Muscle layer of duodenum (tissue), 2 donors: ENCODE measurements at regions not wholly inside any gene's neighbourhood (a gene's known extent, or its start where the extent isn't known, plus 50 kb on each side); places are given as distances from the start of the nearest gene placed in this dataset.

Experiments used
- H3K27ac ChIP-seq: one replicate; pipeline ENCODE4 v1.7.0; 2013; ENCODE audit warnings: mild to moderate bottlenecking, low read length
- H3K27me3 ChIP-seq: one replicate; pipeline ENCODE4 v1.7.0; 2013; ENCODE audit warnings: low read depth, mild to moderate bottlenecking, control low read depth, low read length
- H3K36me3 ChIP-seq, 2 donors: one replicate each; pipeline ENCODE4 v1.7.0; 2013; ENCODE audit warnings: low read length in 2 of 2, control low read depth in 1 of 2, mild to moderate bottlenecking in 1 of 2; ENCODE audit not compliant: insufficient read depth in 2 of 2, control insufficient read depth in 1 of 2
- H3K4me1 ChIP-seq, 2 donors: one replicate each; pipeline ENCODE4 v1.7.0; 2013; ENCODE audit warnings: low read length in 2 of 2, mild to moderate bottlenecking in 2 of 2, control low read depth in 1 of 2, moderate library complexity in 1 of 2; ENCODE audit not compliant: insufficient read depth in 2 of 2, control insufficient read depth in 1 of 2
- H3K4me3 ChIP-seq, 2 donors: one replicate each; pipeline ENCODE4 v1.7.0; 2013; ENCODE audit warnings: low read length in 2 of 2, low read depth in 1 of 2, mild to moderate bottlenecking in 1 of 2
- H3K9me3 ChIP-seq, 2 donors: one replicate each; pipeline ENCODE4 v1.7.0; 2013; ENCODE audit warnings: low read length in 2 of 2, control low read depth in 1 of 2, mild to moderate bottlenecking in 1 of 2; ENCODE audit not compliant: control insufficient read depth in 1 of 2
- donor health status: healthy.

DNA sequence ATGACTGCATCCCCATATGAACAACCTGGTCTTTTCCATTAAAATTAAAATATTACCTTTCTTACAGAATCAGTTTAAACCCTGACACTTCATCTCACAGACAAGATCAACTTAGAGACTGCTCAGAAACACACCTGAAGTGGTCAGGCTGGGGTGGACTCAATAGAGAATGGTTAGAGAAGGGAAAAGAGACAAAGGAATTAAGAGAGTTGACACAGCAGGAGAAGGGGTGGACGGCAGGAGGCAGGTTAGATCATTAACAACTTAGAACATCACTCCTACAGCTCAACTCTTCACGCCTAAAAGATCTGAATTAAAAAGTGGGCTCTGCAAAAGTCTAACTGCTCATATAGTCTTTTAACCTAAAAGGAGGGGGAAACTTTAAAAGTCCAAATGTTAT, 157.7 kb upstream of the COL1A2 start:
- Histone ChIP-seq H3K9me3 (no peaks in the 10 kb centered on the region), H3K27me3 (no peaks in the 10 kb centered on the region), H3K27ac (no peak overlapping the region), H3K4me1 (no peaks in the 10 kb centered on the region), H3K4me3 (no peak overlapping the region), H3K36me3 (no peaks in the 10 kb centered on the region)

DNA sequence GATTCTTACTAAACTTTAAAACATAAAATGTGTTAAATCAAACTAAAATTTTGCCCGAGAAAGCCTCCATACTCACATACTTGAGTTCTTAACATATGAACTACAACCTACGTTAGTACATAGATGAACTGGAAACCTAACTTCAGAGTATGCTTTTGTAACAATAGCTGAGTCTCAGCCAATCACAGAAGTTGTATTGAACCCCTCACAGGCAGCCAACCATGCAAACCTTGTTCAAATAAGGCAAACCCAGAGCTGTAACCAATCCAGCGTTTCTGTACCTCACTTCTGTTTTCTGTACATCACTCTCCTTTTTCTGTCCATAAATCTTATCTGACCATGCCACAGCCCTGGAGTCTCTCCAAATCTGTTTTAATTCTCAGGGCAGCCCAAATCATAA, 157.3 kb upstream of the COL1A2 start:
- Histone ChIP-seq H3K27me3 (no peaks in the 10 kb centered on the region), H3K9me3 (no peaks in the 10 kb centered on the region), H3K4me3 (no peak overlapping the region), H3K27ac (no peak overlapping the region), H3K4me1 (no peaks in the 10 kb centered on the region), H3K36me3 (no peaks in the 10 kb centered on the region)

DNA sequence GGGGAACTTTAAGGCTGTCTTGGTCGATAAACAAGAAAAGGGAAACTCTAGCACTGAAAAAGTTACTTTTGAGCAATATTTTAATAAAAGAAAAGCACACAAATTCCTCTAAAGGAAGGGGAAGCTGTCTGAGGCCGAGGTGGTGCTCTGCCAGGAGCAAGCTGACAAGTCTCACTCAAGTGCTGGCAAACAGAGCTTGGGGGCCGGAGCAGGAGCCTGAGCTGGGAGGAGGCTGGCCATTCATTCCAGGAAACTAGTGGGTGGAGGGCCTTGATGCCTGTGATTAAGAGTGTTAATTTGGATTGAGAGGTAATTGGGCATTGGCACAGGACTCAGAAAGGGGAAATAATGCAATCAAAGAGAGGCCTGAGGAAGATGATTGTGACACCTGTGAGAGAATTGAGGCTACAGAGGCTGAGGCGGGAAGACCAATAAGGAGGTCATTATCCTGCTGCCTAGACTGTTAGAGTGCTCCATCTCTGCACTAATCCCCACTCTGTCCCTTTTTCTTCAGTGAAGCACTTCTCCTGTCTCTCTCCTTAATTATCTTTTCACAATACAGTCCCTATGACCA, 154.9 kb upstream of the COL1A2 start:
- no peak overlapping the region for H3K4me3 ChIP-seq
- no peaks in the 10 kb centered on the region for H3K36me3 ChIP-seq
- H3K27me3 ChIP-seq = no peaks in the 10 kb centered on the region
- no peak overlapping the region for H3K27ac ChIP-seq
- no peaks in the 10 kb centered on the region for H3K9me3 ChIP-seq
- no peaks in the 10 kb centered on the region for H3K4me1 ChIP-seq

DNA sequence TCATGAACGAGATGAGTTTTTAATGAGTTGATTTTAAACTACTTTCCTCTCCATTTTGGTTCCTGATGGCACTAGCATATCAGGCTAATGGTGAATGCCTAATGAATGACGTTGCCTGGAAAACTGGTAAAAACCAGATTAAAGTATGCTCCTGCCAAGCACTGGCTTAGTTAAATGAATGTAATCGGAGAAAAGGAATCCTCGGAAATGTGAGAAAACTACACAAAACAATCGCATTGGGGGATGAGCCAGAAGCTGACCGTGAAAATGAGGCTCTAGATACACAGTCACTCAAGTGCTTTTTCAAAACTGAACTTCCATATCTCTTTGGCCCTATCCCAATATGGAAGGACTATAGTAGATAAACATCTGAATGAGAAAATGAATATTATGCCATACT, 153.8 kb upstream of the COL1A2 start:
- no peaks in the 10 kb centered on the region for H3K4me1 ChIP-seq
- H3K36me3 ChIP-seq = no peaks in the 10 kb centered on the region
- no peak overlapping the region for H3K4me3 ChIP-seq
- H3K27ac ChIP-seq = no peak overlapping the region
- H3K27me3 ChIP-seq = no peaks in the 10 kb centered on the region
- H3K9me3 ChIP-seq = no peaks in the 10 kb centered on the region

DNA sequence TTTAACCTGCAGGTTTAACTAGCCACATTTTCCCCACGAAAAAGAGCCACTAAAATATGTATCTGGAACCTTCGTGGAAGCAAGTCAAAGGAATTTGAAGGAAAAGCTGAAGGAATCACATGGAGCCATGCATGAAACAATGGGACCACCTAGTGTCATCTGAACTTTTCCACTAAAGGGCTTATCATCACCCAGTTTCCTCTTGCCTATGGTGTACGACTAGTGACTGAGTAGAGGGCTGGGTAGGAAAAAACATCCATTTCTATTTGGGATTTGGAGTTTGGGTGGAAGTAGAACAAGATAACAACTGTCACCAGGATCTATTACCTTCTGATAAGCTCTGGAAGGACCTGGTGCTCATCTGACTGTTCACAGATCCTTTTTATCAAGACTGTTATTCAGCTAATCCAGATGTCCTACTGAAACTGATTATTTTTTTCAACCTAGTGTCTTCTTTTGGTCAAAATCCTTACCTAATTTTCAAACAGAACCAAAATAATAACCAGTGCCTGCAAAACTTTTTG, 153.2 kb upstream of the COL1A2 start:
- H3K27ac ChIP-seq = no peak overlapping the region
- H3K4me3 ChIP-seq = no peak overlapping the region
- no peaks in the 10 kb centered on the region for H3K9me3 ChIP-seq
- no peaks in the 10 kb centered on the region for H3K4me1 ChIP-seq
- H3K36me3 ChIP-seq = no peaks in the 10 kb centered on the region
- H3K27me3 ChIP-seq = no peaks in the 10 kb centered on the region

DNA sequence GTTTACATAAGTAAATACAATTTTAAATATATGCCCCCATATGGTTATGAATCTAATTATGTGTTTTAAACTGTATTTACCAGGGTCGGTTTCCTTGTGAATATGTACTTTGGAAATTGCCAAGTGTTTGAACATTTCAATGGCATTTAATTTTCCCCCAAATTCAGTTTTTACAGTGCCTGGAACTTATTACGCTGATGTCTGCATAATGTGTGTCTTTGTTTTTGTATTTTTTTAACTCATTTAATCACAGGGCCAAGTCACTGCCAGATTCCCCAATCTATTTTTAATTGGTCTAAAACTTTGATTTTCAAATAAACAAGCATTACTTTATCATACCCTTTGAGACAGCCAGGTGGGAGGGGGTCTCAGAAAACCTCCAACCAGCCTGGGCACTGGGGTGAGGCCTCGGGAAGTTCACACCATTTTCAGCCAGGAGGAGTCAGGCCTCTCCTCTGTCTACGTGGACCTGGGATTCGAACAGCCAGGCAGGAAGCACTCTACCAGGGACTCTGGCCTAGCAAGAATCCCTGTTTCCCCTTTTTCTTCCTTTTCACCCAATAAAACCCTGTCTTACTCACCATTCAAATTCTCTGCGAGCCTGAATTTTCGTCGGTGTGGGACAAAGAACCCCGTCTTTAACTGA, 151.5 kb upstream of the COL1A2 start:
- H3K27ac ChIP-seq = no peak overlapping the region
- no peaks in the 10 kb centered on the region for H3K4me1 ChIP-seq
- H3K36me3 ChIP-seq = no peaks in the 10 kb centered on the region
- H3K4me3 ChIP-seq = no peak overlapping the region
- H3K9me3 ChIP-seq = no peaks in the 10 kb centered on the region
- H3K27me3 ChIP-seq = no peaks in the 10 kb centered on the region

DNA sequence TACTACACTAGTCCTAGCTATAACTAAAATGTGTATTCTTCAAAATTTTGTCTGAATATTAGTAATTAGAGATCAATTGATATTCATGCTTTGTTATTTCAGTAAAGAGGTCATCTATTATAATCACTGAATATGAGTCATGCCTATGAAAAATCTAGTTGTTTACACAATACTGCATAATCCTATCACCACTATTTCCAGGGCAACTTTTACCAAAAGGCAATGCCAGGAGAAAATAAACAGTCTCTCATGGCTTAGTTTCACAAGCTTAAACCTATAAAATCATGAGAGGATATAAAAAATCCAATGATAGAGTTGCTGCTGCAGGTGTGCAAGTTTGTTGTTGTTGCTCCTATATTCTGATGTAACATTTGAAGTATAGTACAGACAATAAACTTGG, 149.9 kb upstream of the COL1A2 start:
- Histone ChIP-seq H3K27me3 (no peaks in the 10 kb centered on the region), H3K4me3 (no peak overlapping the region), H3K9me3 (no peaks in the 10 kb centered on the region)

DNA sequence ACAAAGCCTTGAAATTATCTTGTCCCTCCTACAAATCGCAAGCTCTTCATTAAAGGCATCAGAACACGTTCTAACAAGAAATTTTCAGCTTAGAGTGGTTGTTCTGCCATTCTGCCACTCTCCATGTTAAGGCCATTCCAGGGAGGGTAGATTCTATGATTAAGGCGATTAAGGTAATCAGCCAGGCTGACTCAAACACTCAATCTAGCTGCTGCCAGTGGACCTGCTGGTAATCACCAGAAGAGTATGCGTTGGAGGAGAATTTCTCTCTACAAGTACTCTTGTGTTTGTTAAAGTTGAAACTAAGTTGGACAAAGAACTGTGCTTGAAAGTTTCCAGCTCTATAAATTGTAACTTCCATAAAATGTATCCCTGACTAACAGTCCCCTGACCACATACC, 149.2 kb upstream of the COL1A2 start:
- Histone ChIP-seq H3K27me3 (no peaks in the 10 kb centered on the region), H3K4me1 (no peaks in the 10 kb centered on the region), H3K36me3 (no peaks in the 10 kb centered on the region), H3K4me3 (no peak overlapping the region), H3K27ac (no peak overlapping the region), H3K9me3 (no peaks in the 10 kb centered on the region)

More for the DNA sequence above, 149.9 kb upstream of the COL1A2 start:
- Histone ChIP-seq H3K4me1 (no peaks in the 10 kb centered on the region), H3K27ac (no peak overlapping the region), H3K36me3 (no peaks in the 10 kb centered on the region)

DNA sequence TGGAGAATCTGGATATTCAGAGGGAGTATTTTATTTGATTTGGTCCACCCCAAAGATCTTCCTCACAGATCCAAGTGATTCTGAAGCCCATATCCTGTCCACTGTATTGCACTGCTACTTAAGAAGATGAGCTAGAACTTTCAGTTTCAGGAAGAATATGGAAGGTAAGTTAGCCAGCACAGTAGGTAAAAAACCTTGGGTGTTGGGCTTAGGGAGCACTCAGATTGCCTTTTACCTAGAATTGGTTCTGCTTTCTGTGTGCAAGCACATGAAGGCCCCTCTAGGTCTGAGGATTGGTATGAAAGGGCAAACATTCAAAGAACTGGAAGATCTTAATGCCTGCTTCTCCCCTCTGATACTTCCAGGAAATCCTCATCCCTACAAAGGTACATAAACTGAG, 146.7 kb upstream of the COL1A2 start:
- Histone ChIP-seq H3K9me3 (no peaks in the 10 kb centered on the region), H3K27ac (no peak overlapping the region), H3K4me1 (no peaks in the 10 kb centered on the region), H3K27me3 (no peaks in the 10 kb centered on the region), H3K4me3 (no peak overlapping the region), H3K36me3 (no peaks in the 10 kb centered on the region)

DNA sequence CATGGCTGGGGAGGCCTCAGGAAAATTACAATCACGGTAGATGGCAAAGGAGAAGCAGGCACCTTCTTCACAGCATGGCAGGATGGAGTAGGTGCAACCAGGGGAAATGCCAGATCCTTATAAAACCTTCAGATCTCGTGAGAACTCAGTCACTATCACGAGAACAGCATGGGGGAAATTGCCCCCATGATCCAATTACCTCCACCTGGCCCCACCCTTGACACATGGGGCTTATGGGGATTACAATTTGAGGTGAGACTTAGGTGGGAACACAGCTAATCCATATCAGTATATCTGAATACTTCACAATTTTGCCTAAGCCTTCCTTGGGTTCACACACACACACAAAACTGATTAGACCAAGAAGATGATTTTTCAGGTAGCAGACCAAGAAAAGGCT, 145.1 kb upstream of the COL1A2 start:
- no peaks in the 10 kb centered on the region for H3K36me3 ChIP-seq
- H3K27me3 ChIP-seq = no peaks in the 10 kb centered on the region
- H3K4me3 ChIP-seq = no peak overlapping the region
- no peak overlapping the region for H3K27ac ChIP-seq
- H3K9me3 ChIP-seq = no peaks in the 10 kb centered on the region
- H3K4me1 ChIP-seq = no peaks in the 10 kb centered on the region

DNA sequence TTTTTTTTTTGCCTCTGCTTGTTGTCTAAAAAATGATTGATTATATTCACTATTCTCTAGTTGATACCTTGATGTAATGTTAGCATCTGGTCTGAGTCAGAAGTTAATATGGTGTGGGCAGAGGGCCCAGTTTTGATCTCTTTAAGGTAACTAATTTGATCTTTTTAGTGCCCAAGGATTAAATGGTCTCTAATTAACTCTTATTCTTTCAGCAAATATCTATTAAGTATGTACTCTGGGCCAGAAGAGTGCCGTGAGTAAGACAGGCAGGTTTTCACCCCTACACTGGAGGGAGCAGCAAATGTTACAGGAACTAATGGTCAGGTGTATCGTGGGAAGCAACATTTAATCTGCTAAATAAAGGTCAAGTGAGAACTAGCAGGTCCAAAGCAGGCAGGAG, 144.6 kb upstream of the COL1A2 start:
- Histone ChIP-seq H3K4me1 (no peaks in the 10 kb centered on the region), H3K27me3 (no peaks in the 10 kb centered on the region), H3K27ac (no peak overlapping the region), H3K9me3 (no peaks in the 10 kb centered on the region), H3K4me3 (no peak overlapping the region), H3K36me3 (no peaks in the 10 kb centered on the region)

DNA sequence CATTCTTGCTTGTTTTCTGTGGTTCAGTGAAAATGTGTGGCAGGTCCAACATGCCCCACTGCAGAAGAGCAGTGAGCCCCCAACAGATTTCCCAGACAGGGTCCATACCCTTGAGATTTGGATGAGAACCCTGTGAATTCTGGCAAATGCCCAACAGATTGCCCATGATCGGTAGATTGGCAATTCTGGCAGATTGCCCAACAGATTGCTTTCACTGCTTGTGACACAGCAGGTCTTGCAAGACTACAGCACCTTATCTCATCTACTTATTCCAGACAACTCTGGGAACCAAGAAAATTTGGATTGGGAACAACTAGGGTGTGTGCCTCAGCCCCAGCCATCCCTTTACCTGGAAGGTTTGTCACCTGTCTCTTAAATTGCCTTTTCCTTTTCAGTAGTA, 143.7 kb upstream of the COL1A2 start:
- Histone ChIP-seq H3K27ac (no peak overlapping the region), H3K36me3 (no peaks in the 10 kb centered on the region), H3K27me3 (no peaks in the 10 kb centered on the region), H3K4me1 (no peaks in the 10 kb centered on the region), H3K9me3 (no peaks in the 10 kb centered on the region), H3K4me3 (no peak overlapping the region)
